ACHN (cell line): ENCODE measurements at regions not wholly inside any gene's neighbourhood (a gene's known extent, or its start where the extent isn't known, plus 50 kb on each side); places are given as distances from the start of the nearest gene placed in this dataset.

Source experiments
- DNase-seq: peaks from one replicate; pipeline ENCODE4 v3.0.0-alpha.2; 2015
- in situ Hi-C: cut with HindIII; loops from 2 replicates; pipeline ENCODE4 v1.10.0; 2017; ENCODE audit warnings: low sequenced_read_pairs, low pct_ligation_motif_present, low pct_unique_long_range_greater_than_20kb

GRCh38 chr12:69074556-69075349 is 141.8 kb upstream of the CPM start:
- in situ Hi-C loops: loop anchor here (25.0 kb wide), 1 partner anchor 212 kb away; no protein-coding TSS in a partner anchor
- DNase-seq: no peak

- no peak for DNase-seq
- in situ Hi-C loops: no loop called here
Measured at GRCh38 chr12:69083689-69084088, 150.7 kb upstream of the CPM start.

GRCh38 chr12:69084816-69085378 is 151.9 kb upstream of the CPM start:
- in situ Hi-C loops: no loop called here
- no peak for DNase-seq

- DNase-seq: no peak
- in situ Hi-C loops: no loop called here
Measured at GRCh38 chr12:69085852-69086251, 152.9 kb upstream of the CPM start.

- in situ Hi-C loops: no loop called here
Measured at GRCh38 chr12:69087986-69088385, 151.4 kb upstream of the CPSF6 start.

GRCh38 chr12:69090722-69091121 is 148.6 kb upstream of the CPSF6 start:
- no peak for DNase-seq
- in situ Hi-C loops: no loop called here

More at GRCh38 chr12:69087986-69088385, 151.4 kb upstream of the CPSF6 start:
- no peak for DNase-seq

GRCh38 chr12:69091442-69092017 is 147.8 kb upstream of the CPSF6 start:
- in situ Hi-C loops: no loop called here
- no peak for DNase-seq

- no peak for DNase-seq
Measured at GRCh38 chr12:69092137-69092536, 147.2 kb upstream of the CPSF6 start.

GRCh38 chr12:69094606-69095216 is 144.7 kb upstream of the CPSF6 start:
- DNase-seq: no peak
- in situ Hi-C loops: no loop called here

More at GRCh38 chr12:69092137-69092536, 147.2 kb upstream of the CPSF6 start:
- in situ Hi-C loops: no loop called here

- in situ Hi-C loops: no loop called here
- DNase-seq: no peak
Measured at GRCh38 chr12:69095765-69096477, 143.4 kb upstream of the CPSF6 start.

- in situ Hi-C loops: no loop called here
- DNase-seq: no peak
Measured at GRCh38 chr12:69096669-69097335, 142.6 kb upstream of the CPSF6 start.

GRCh38 chr12:69097619-69098368 is 141.6 kb upstream of the CPSF6 start:
- DNase-seq: no peak
- in situ Hi-C loops: no loop called here

GRCh38 chr12:69099201-69099837 is 140.1 kb upstream of the CPSF6 start:
- no peak for DNase-seq
- in situ Hi-C loops: no loop called here

- no peak for DNase-seq
- in situ Hi-C loops: no loop called here
Measured at GRCh38 chr12:69101505-69101904, 137.9 kb upstream of the CPSF6 start.

GRCh38 chr12:69102856-69103255 is 136.5 kb upstream of the CPSF6 start:
- no peak for DNase-seq
- in situ Hi-C loops: no loop called here

GRCh38 chr12:69105101-69105962 is 134.0 kb upstream of the CPSF6 start:
- DNase-seq: no peak
- in situ Hi-C loops: no loop called here
